WTC11 (cell line): ENCODE measurements at regions not wholly inside any gene's neighbourhood (a gene's known extent, or its start where the extent isn't known, plus 50 kb on each side); places are given as distances from the start of the nearest gene placed in this dataset.

Experiments used
- ATAC-seq: fragments of 200-7000 bp; cut with Tn5 transposase; 2 replicates; pipeline ENCODE4 v1.10.0; 2021; ENCODE audit warnings: mild to moderate bottlenecking, moderate library complexity
- CTCF ChIA-PET: fragments of 300-600 bp; sonication (Branson Sonifier 250); formaldehyde crosslinking; loops from one replicate; lab custom pipeline; 2021; ENCODE audit warnings: antibody characterized with exemption; lab: Charles Lee
- POLR2A ChIA-PET: fragments of 350-600 bp; sonication (Branson Sonifier 250); formaldehyde crosslinking; loops from one replicate; lab custom pipeline; 2021; ENCODE audit warnings: antibody characterized with exemption; lab: Charles Lee
- DNase-seq: peaks from one replicate; pipeline ENCODE4 v3.0.0; 2021; ENCODE audit warnings: low spot score
- H3K27ac Mint-ChIP-seq: 2 replicates; pipeline ENCODE4 v1.8.0; 2021; ENCODE audit warnings: mixed read lengths
- H3K27me3 Mint-ChIP-seq: 2 replicates; pipeline ENCODE4 v1.8.0; 2021; ENCODE audit warnings: low read depth, mild to moderate bottlenecking, moderate library complexity, mixed read lengths
- H3K36me3 Mint-ChIP-seq: 2 replicates; pipeline ENCODE4 v1.8.0; 2021; ENCODE audit warnings: mixed read lengths
- H3K4me1 Mint-ChIP-seq: 2 replicates; pipeline ENCODE4 v1.8.0; 2022; ENCODE audit warnings: mixed read lengths
- H3K4me3 Mint-ChIP-seq: 2 replicates; pipeline ENCODE4 v1.8.0; 2021; ENCODE audit warnings: mild to moderate bottlenecking, moderate library complexity, mixed read lengths
- H3K9me3 Mint-ChIP-seq: 2 replicates; pipeline ENCODE4 v1.8.0; 2021; ENCODE audit warnings: mixed read lengths
- ATF6 ChIP-seq: sonication (generic); formaldehyde crosslinking; IDR thresholded peaks from 2 replicates; pipeline ENCODE4 v1.8.1; 2023; ENCODE audit warnings: mild to moderate bottlenecking, missing genetic modification reagents
- CTCF ChIP-seq: fragments of 200-600 bp; IDR thresholded peaks from 2 replicates; pipeline ENCODE4 v1.8.0; 2022; ENCODE audit warnings: antibody characterized with exemption
- ETV6 ChIP-seq: sonication (generic); formaldehyde crosslinking; IDR thresholded peaks from 2 replicates; pipeline ENCODE4 v1.8.1; 2022; ENCODE audit warnings: mild to moderate bottlenecking, missing genetic modification reagents
- FOXP1 ChIP-seq: sonication (generic); formaldehyde crosslinking; IDR thresholded peaks from 2 replicates; pipeline ENCODE4 v1.8.0; 2022; ENCODE audit warnings: missing genetic modification reagents, mild to moderate bottlenecking, moderate library complexity, borderline replicate concordance
- IRF2 ChIP-seq: sonication (generic); formaldehyde crosslinking; IDR thresholded peaks from 2 replicates; pipeline ENCODE4 v1.8.0; 2022; ENCODE audit warnings: low read depth, missing genetic modification reagents, borderline replicate concordance
- JUN ChIP-seq: sonication (generic); formaldehyde crosslinking; IDR thresholded peaks from 2 replicates; pipeline ENCODE4 v1.8.0; 2023; ENCODE audit warnings: mild to moderate bottlenecking, missing genetic modification reagents
- KAT7 ChIP-seq: sonication (generic); formaldehyde crosslinking; IDR thresholded peaks from 2 replicates; pipeline ENCODE4 v1.8.1; 2023; ENCODE audit warnings: missing genetic modification reagents, mild to moderate bottlenecking, borderline replicate concordance
- MYBL2 ChIP-seq: sonication (generic); formaldehyde crosslinking; IDR thresholded peaks from 2 replicates; pipeline ENCODE4 v1.8.1; 2023; ENCODE audit warnings: mild to moderate bottlenecking, moderate library complexity, missing genetic modification reagents
- NR1H2 ChIP-seq: sonication (generic); formaldehyde crosslinking; IDR thresholded peaks from 2 replicates; pipeline ENCODE4 v1.9.0; 2021; ENCODE audit warnings: mild to moderate bottlenecking, moderate library complexity, missing genetic modification reagents
- TP53 ChIP-seq: sonication (generic); formaldehyde crosslinking; IDR thresholded peaks from 2 replicates; pipeline ENCODE4 v1.8.1; 2023; ENCODE audit warnings: mild to moderate bottlenecking, missing genetic modification reagents
- USF2 ChIP-seq: sonication (generic); formaldehyde crosslinking; IDR thresholded peaks from 2 replicates; pipeline ENCODE4 v1.8.1; 2023; ENCODE audit warnings: mild to moderate bottlenecking, missing genetic modification reagents, moderate library complexity
- ZNF121 ChIP-seq: sonication (generic); formaldehyde crosslinking; IDR thresholded peaks from 2 replicates; pipeline ENCODE4 v1.8.0; 2023; ENCODE audit warnings: missing genetic modification reagents
- ZNF263 ChIP-seq: sonication (generic); formaldehyde crosslinking; IDR thresholded peaks from 2 replicates; pipeline ENCODE4 v1.8.1; 2022; ENCODE audit warnings: low read depth, mild to moderate bottlenecking, moderate library complexity, missing genetic modification reagents
- ZNF512 ChIP-seq: sonication (generic); formaldehyde crosslinking; IDR thresholded peaks from 2 replicates; pipeline ENCODE4 v1.8.1; 2022; ENCODE audit warnings: missing genetic modification reagents, borderline replicate concordance
- TF ChIP-seq, protein P1 (sequence below): sonication (generic); formaldehyde crosslinking; IDR thresholded peaks from 2 replicates; pipeline ENCODE4 v1.8.1; 2023; ENCODE audit warnings: mild to moderate bottlenecking, missing genetic modification reagents, moderate library complexity
- TF ChIP-seq, protein P2 (sequence below): sonication (generic); formaldehyde crosslinking; IDR thresholded peaks from 2 replicates; pipeline ENCODE4 v1.8.0; 2023; ENCODE audit warnings: mild to moderate bottlenecking, missing genetic modification reagents
- TF ChIP-seq, protein P3 (sequence below): sonication (generic); formaldehyde crosslinking; IDR thresholded peaks from 2 replicates; pipeline ENCODE4 v1.8.1; 2022; ENCODE audit warnings: low read depth, missing genetic modification reagents, borderline replicate concordance
- TF ChIP-seq, protein P4 (sequence below): sonication (generic); formaldehyde crosslinking; IDR thresholded peaks from 2 replicates; pipeline ENCODE4 v1.8.0; 2022; ENCODE audit warnings: missing genetic modification reagents

- TF ChIP-seq ZNF263 (no peak), ZNF121 (no peak), MYBL2 (no peak), IRF2 (CRISPR knock-in tag) (no peak), USF2 (CRISPR knock-in tag) (no peak)
- TF ChIP-seq, all 79 proteins: peak for 0
These were observed 759.4 kb downstream of the ROBO2 start (continued) for GRCh38 chr3:77799278-77799677.

- H3K4me3 Mint-ChIP-seq: no peak overlapping the region
- ChIA-PET CTCF (no interaction called here), POLR2A (no interaction called here)
- peaks cover 13% of the 10 kb centered on the region for H3K4me1 Mint-ChIP-seq
- no peaks in the 10 kb centered on the region for H3K27me3 Mint-ChIP-seq
- no peak for ATAC-seq
- TF ChIP-seq NR1H2 (CRISPR knock-in tag) (no peak), TP53 (no peak)
- TF ChIP-seq, protein P1, sequence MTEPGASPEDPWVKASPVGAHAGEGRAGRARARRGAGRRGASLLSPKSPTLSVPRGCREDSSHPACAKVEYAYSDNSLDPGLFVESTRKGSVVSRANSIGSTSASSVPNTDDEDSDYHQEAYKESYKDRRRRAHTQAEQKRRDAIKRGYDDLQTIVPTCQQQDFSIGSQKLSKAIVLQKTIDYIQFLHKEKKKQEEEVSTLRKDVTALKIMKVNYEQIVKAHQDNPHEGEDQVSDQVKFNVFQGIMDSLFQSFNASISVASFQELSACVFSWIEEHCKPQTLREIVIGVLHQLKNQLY (CRISPR knock-in tag): no peak
- TF ChIP-seq, protein P2, sequence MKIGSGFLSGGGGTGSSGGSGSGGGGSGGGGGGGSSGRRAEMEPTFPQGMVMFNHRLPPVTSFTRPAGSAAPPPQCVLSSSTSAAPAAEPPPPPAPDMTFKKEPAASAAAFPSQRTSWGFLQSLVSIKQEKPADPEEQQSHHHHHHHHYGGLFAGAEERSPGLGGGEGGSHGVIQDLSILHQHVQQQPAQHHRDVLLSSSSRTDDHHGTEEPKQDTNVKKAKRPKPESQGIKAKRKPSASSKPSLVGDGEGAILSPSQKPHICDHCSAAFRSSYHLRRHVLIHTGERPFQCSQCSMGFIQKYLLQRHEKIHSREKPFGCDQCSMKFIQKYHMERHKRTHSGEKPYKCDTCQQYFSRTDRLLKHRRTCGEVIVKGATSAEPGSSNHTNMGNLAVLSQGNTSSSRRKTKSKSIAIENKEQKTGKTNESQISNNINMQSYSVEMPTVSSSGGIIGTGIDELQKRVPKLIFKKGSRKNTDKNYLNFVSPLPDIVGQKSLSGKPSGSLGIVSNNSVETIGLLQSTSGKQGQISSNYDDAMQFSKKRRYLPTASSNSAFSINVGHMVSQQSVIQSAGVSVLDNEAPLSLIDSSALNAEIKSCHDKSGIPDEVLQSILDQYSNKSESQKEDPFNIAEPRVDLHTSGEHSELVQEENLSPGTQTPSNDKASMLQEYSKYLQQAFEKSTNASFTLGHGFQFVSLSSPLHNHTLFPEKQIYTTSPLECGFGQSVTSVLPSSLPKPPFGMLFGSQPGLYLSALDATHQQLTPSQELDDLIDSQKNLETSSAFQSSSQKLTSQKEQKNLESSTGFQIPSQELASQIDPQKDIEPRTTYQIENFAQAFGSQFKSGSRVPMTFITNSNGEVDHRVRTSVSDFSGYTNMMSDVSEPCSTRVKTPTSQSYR (CRISPR knock-in tag): no peak
- DNase-seq: no peak
- no peaks in the 10 kb centered on the region for H3K9me3 Mint-ChIP-seq
- no peak overlapping the region for H3K27ac Mint-ChIP-seq
- H3K36me3 Mint-ChIP-seq: no peaks in the 10 kb centered on the region
These were observed 761.0 kb downstream of the ROBO2 start for GRCh38 chr3:77800893-77801292.

GRCh38 chr3:77807312-77807711 is 767.4 kb downstream of the ROBO2 start:
- POLR2A ChIA-PET: no interaction called here
- no peak overlapping the region for H3K27ac Mint-ChIP-seq
- H3K4me3 Mint-ChIP-seq: no peak overlapping the region
- ATAC-seq (no peak), DNase-seq (no peak)
- no peaks in the 10 kb centered on the region for H3K36me3 Mint-ChIP-seq
- no peaks in the 10 kb centered on the region for H3K27me3 Mint-ChIP-seq
- peaks cover 10% of the 10 kb centered on the region for H3K4me1 Mint-ChIP-seq
- CTCF ChIA-PET: no interaction called here
- 0 out of 2 replicates have a peak, but pooled peaks cover 3% of the 10 kb centered on the region for H3K9me3 Mint-ChIP-seq
- TF ChIP-seq JUN (CRISPR knock-in tag) (no peak), FOXP1 (CRISPR knock-in tag) (no peak), KAT7 (no peak), ATF6 (CRISPR knock-in tag) (no peak), ETV6 (CRISPR knock-in tag) (no peak), CTCF (no peak), ZNF512 (CRISPR knock-in tag) (no peak)
- TF ChIP-seq, protein P3, sequence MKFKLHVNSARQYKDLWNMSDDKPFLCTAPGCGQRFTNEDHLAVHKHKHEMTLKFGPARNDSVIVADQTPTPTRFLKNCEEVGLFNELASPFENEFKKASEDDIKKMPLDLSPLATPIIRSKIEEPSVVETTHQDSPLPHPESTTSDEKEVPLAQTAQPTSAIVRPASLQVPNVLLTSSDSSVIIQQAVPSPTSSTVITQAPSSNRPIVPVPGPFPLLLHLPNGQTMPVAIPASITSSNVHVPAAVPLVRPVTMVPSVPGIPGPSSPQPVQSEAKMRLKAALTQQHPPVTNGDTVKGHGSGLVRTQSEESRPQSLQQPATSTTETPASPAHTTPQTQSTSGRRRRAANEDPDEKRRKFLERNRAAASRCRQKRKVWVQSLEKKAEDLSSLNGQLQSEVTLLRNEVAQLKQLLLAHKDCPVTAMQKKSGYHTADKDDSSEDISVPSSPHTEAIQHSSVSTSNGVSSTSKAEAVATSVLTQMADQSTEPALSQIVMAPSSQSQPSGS (CRISPR knock-in tag): no peak
- TF ChIP-seq, protein P4, sequence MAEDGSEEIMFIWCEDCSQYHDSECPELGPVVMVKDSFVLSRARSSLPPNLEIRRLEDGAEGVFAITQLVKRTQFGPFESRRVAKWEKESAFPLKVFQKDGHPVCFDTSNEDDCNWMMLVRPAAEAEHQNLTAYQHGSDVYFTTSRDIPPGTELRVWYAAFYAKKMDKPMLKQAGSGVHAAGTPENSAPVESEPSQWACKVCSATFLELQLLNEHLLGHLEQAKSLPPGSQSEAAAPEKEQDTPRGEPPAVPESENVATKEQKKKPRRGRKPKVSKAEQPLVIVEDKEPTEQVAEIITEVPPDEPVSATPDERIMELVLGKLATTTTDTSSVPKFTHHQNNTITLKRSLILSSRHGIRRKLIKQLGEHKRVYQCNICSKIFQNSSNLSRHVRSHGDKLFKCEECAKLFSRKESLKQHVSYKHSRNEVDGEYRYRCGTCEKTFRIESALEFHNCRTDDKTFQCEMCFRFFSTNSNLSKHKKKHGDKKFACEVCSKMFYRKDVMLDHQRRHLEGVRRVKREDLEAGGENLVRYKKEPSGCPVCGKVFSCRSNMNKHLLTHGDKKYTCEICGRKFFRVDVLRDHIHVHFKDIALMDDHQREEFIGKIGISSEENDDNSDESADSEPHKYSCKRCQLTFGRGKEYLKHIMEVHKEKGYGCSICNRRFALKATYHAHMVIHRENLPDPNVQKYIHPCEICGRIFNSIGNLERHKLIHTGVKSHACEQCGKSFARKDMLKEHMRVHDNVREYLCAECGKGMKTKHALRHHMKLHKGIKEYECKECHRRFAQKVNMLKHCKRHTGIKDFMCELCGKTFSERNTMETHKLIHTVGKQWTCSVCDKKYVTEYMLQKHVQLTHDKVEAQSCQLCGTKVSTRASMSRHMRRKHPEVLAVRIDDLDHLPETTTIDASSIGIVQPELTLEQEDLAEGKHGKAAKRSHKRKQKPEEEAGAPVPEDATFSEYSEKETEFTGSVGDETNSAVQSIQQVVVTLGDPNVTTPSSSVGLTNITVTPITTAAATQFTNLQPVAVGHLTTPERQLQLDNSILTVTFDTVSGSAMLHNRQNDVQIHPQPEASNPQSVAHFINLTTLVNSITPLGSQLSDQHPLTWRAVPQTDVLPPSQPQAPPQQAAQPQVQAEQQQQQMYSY (CRISPR knock-in tag): no peak
